ENCODE measurements at regions not wholly inside any gene's neighbourhood (a gene's known extent, or its start where the extent isn't known, plus 50 kb on each side); places are given as distances from the start of the nearest gene placed in this dataset.

GRCh38 chr13:73411067-73411809 is 352.4 kb downstream of the KLF5 start:
- in situ Hi-C loops (cut with HindIII; ENCODE audit: low pct_unique_long_range_greater_than_20kb, low sequenced_read_pairs) (no loop called here), intact Hi-C loops (cut with micrococcal nuclease; ENCODE audit: unreplicated experiment) (no loop called here)
- ChIA-PET POLR2A (no interaction called here), CTCF (no interaction called here)
- ATAC-seq (no peak), DNase-seq (ENCODE audit: low read depth, low spot score) (no peak)
- Histone ChIP-seq H3K36me3 (ENCODE audit: control insufficient read depth, insufficient read depth, low read length) (no peaks in the 10 kb centered on the region), H3K4me1 (ENCODE audit: control insufficient read depth, insufficient read depth, low read length) (no peaks in the 10 kb centered on the region), H3K4me3 (ENCODE audit: low read depth in 2 of 2, low read length in 2 of 2) (no peak overlapping the region), H3K27me3 (ENCODE audit: control insufficient read depth, insufficient read depth, low read length) (no peaks in the 10 kb centered on the region), H3K9me3 (ENCODE audit: control insufficient read depth, insufficient read depth, low read depth, low read length) (no peaks in the 10 kb centered on the region), H3K27ac (ENCODE audit: low read length) (no peak overlapping the region)
- no TSS peak for BruUV-seq (replicated peaks)
- TF ChIP-seq SIN3A (IDR thresholded peaks at IDR 0.05; ENCODE audit: borderline replicate concordance, insufficient read depth, low read depth, low read length), result no peak
- TF ChIP-seq, protein P1, sequence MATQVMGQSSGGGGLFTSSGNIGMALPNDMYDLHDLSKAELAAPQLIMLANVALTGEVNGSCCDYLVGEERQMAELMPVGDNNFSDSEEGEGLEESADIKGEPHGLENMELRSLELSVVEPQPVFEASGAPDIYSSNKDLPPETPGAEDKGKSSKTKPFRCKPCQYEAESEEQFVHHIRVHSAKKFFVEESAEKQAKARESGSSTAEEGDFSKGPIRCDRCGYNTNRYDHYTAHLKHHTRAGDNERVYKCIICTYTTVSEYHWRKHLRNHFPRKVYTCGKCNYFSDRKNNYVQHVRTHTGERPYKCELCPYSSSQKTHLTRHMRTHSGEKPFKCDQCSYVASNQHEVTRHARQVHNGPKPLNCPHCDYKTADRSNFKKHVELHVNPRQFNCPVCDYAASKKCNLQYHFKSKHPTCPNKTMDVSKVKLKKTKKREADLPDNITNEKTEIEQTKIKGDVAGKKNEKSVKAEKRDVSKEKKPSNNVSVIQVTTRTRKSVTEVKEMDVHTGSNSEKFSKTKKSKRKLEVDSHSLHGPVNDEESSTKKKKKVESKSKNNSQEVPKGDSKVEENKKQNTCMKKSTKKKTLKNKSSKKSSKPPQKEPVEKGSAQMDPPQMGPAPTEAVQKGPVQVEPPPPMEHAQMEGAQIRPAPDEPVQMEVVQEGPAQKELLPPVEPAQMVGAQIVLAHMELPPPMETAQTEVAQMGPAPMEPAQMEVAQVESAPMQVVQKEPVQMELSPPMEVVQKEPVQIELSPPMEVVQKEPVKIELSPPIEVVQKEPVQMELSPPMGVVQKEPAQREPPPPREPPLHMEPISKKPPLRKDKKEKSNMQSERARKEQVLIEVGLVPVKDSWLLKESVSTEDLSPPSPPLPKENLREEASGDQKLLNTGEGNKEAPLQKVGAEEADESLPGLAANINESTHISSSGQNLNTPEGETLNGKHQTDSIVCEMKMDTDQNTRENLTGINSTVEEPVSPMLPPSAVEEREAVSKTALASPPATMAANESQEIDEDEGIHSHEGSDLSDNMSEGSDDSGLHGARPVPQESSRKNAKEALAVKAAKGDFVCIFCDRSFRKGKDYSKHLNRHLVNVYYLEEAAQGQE (IDR thresholded peaks at IDR 0.05; ENCODE audit: insufficient read depth in 1 of 2, low read depth in 2 of 2, low read length in 1 of 2), result no peak
- TF ChIP-seq CTCF (IDR thresholded peaks at IDR 0.05), result no peak
- no peak for TF ChIP-seq TCF7L2 (IDR thresholded peaks at IDR 0.05; ENCODE audit: low read depth, low read length)
- TF ChIP-seq POLR2AphosphoS5 (IDR thresholded peaks at IDR 0.05; ENCODE audit: low read depth, low read length), result no peak

DNA sequence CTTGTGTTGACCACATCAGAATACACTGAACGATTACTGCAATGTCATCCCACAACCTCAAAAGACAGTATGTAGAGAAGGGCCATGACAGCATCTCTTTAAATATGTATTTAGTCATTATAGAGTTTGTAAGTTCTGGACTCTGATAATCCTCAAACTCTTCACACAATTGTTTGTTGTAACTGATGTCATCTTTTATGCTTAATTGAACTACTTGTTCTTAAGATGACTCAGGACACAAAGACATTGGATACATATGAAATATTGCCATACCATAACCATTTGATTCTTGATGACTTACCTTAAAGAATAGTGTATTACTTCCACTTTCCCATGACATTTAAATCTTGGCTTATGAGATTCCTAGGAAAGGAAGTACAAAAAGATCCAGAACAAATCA is 347.6 kb downstream of the KLF5 start:
- BruUV-seq (replicated peaks), result no TSS peak
- POLR2A ChIA-PET, result no interaction called here

More for the DNA sequence above, 347.6 kb downstream of the KLF5 start:
- in situ Hi-C loops (cut with HindIII; ENCODE audit: low pct_unique_long_range_greater_than_20kb, low sequenced_read_pairs), result no loop called here
- Histone ChIP-seq H3K27me3 (ENCODE audit: control insufficient read depth, insufficient read depth, low read length) (no peaks in the 10 kb centered on the region), H3K4me3 (ENCODE audit: low read depth in 2 of 2, low read length in 2 of 2) (no peak overlapping the region), H3K36me3 (ENCODE audit: control insufficient read depth, insufficient read depth, low read length) (no peaks in the 10 kb centered on the region), H3K4me1 (ENCODE audit: control insufficient read depth, insufficient read depth, low read length) (no peaks in the 10 kb centered on the region), H3K27ac (ENCODE audit: low read length) (no peak overlapping the region), H3K9me3 (ENCODE audit: control insufficient read depth, insufficient read depth, low read depth, low read length) (no peaks in the 10 kb centered on the region)
- ATAC-seq (no peak), DNase-seq (ENCODE audit: low read depth, low spot score) (no peak)
- intact Hi-C loops (cut with micrococcal nuclease; ENCODE audit: unreplicated experiment), result no loop called here
- CTCF ChIA-PET, result interaction anchor here (0.6 kb wide), 1 partner anchor 462 kb away, joined by 5 read pairs; no protein-coding TSS in a partner anchor
- TF ChIP-seq TCF7L2 (IDR thresholded peaks at IDR 0.05; ENCODE audit: low read depth, low read length), result no peak
- no peak for TF ChIP-seq SIN3A (IDR thresholded peaks at IDR 0.05; ENCODE audit: borderline replicate concordance, insufficient read depth, low read depth, low read length)
- no peak for TF ChIP-seq POLR2AphosphoS5 (IDR thresholded peaks at IDR 0.05; ENCODE audit: low read depth, low read length)
- TF ChIP-seq CTCF (IDR thresholded peaks at IDR 0.05), result no peak
- TF ChIP-seq, protein P1 (IDR thresholded peaks at IDR 0.05; ENCODE audit: insufficient read depth in 1 of 2, low read depth in 2 of 2, low read length in 1 of 2), result no peak
